ENCODE measurements at regions not wholly inside any gene's neighbourhood (a gene's known extent, or its start where the extent isn't known, plus 50 kb on each side); places are given as distances from the start of the nearest gene placed in this dataset.

DNA sequence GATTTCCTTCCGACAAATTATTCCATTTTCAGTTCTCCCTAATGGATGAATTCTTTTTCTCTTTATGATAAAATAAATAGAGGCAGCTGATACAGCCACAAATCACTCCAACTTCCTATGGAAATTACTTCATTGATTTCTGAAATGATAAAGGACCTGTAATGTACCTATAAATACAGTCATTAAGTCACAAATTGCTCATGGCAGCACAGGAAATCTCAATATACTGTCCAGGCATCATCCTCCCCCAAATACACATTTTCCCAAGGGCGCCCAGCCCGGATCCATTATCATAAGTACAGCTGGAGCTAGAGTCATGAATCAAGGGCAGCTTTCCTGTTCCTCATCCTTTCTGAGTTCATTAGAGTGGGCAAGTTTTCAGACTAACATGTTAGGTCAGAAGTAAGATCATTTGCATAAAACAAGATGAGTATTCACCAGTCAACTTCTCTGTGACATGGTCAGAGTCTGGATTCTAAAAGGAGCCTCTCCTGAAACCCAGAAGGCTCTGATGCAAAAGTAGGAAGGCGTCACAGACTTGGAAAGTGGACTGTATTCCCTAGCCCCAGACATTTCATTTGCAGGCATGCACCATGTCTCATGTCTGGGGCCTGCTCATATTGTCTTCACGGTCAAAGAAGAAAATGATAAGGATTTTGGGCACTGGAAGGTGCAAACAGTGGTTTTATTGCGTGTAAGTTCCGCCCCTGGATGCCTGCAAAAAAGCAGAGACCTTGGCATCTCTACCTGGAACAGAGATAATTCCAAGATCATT lies 383.2 kb downstream of the PLK2 start:
- Histone ChIP-seq H3K36me3 (no peaks in the 10 kb centered on the region), H3K4me1 (peaks cover 38% of the 10 kb centered on the region), H3K27me3 (no peaks in the 10 kb centered on the region), H3K9me3 (no peaks in the 10 kb centered on the region; the same call in 1 of the 2 replicates), H3K4me3 (ENCODE audit: low read depth, low read length) (peak overlapping the region; percentile 10; the same call in 1 of the 2 replicates)
- DNase-seq = peak; percentile 78
- TF ChIP-seq, protein P1, sequence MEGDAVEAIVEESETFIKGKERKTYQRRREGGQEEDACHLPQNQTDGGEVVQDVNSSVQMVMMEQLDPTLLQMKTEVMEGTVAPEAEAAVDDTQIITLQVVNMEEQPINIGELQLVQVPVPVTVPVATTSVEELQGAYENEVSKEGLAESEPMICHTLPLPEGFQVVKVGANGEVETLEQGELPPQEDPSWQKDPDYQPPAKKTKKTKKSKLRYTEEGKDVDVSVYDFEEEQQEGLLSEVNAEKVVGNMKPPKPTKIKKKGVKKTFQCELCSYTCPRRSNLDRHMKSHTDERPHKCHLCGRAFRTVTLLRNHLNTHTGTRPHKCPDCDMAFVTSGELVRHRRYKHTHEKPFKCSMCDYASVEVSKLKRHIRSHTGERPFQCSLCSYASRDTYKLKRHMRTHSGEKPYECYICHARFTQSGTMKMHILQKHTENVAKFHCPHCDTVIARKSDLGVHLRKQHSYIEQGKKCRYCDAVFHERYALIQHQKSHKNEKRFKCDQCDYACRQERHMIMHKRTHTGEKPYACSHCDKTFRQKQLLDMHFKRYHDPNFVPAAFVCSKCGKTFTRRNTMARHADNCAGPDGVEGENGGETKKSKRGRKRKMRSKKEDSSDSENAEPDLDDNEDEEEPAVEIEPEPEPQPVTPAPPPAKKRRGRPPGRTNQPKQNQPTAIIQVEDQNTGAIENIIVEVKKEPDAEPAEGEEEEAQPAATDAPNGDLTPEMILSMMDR (IDR thresholded peaks at IDR 0.05; ENCODE audit: low read depth, low read length) = no peak

DNA sequence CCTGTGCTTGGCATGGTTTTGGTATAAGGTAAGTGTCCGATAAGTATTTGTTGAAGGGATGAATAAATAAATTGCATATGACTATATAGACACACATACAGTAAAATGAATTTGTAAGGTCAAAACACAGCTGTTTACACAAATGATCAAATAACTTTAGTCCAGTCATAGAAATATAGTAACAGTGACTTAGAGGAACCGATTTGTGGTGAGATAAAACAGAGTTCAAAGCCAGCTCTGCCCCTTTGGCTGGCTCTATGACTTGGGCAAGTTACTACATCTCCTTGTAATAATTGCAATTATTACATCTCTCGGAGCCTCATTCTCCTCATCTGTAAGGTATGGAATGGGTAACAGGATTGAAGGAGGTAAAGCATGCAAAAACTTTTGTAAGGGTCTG lies 384.0 kb downstream of the PLK2 start:
- no peaks in the 10 kb centered on the region for H3K36me3 ChIP-seq
- peaks cover 32% of the 10 kb centered on the region for H3K4me1 ChIP-seq
- TF ChIP-seq, protein P1 (IDR thresholded peaks at IDR 0.05; ENCODE audit: low read depth, low read length) = no peak
- H3K27me3 ChIP-seq = no peaks in the 10 kb centered on the region
- DNase-seq = no peak
- no peak overlapping the region for H3K4me3 ChIP-seq (ENCODE audit: low read depth, low read length)
- no peaks in the 10 kb centered on the region; the same call in 1 of the 2 replicates for H3K9me3 ChIP-seq

DNA sequence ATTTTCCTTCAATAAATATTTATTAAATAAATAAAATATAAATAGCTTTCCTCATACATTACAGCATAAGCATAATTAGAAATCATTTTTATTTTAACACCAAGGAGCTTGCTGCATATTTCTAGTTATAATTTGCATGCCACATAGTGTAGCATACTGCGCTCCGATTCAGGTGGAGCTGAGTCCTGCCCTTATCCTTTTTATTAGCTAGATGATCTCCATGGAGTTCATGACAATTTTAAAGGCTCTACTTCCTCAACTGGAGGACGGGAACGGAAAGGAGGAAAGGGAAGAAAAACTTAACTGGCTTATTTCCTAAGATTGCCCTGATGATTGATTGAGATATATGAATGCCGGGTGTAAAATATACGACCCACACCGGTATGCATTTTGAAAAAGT lies 385.2 kb downstream of the PLK2 start:
- H3K36me3 ChIP-seq = no peaks in the 10 kb centered on the region
- no peak for DNase-seq
- TF ChIP-seq, protein P1 (IDR thresholded peaks at IDR 0.05; ENCODE audit: low read depth, low read length) = no peak

DNA sequence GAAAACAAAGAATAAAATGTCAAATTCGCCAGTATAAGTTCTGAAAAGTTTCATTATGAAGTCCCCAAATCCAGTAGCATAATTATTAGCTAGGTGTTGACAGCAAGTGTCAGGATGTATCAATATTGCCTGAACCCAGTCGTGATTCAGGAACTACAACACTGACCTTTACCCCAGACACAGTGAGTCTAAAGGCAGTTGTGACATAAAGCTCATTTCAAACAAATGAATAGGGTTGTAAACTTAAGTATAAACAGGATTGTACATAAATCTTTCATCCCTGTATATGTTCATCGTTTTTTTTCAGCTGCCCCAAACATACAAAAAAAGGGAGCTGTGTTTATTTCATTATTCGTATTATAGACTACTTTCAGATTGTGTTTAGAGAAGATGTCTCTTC lies 385.7 kb downstream of the PLK2 start:
- H3K4me1 ChIP-seq = peaks cover 31% of the 10 kb centered on the region

More for the DNA sequence above, 385.2 kb downstream of the PLK2 start:
- Histone ChIP-seq H3K27me3 (no peaks in the 10 kb centered on the region), H3K4me3 (ENCODE audit: low read depth, low read length) (no peak overlapping the region), H3K9me3 (no peaks in the 10 kb centered on the region; the same call in 1 of the 2 replicates), H3K4me1 (peaks cover 31% of the 10 kb centered on the region)

DNA sequence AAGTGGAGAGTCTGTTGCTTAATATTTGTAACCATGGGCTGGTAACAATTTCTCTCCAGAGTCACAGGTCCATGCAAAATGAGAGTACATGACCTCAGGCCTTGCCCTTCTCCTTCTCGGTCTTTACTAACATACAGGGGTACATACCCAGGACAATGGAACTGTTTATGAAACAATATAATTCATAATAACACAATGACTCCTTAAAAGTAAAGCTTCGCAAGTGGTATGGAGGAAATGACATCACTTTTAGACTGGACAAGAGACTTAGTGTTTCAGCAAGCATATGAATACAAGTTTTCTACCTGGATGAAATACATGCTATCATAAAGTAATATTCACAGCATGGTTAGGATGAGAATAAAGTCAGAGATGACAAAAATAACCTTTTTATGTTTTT lies 386.6 kb downstream of the PLK2 start:
- no peak overlapping the region for H3K4me3 ChIP-seq (ENCODE audit: low read depth, low read length)
- no peak for DNase-seq
- TF ChIP-seq, protein P1 (IDR thresholded peaks at IDR 0.05; ENCODE audit: low read depth, low read length) = no peak
- H3K9me3 ChIP-seq = no peaks in the 10 kb centered on the region; the same call in 1 of the 2 replicates
- H3K27me3 ChIP-seq = no peaks in the 10 kb centered on the region
- H3K4me1 ChIP-seq = peaks cover 31% of the 10 kb centered on the region
- no peaks in the 10 kb centered on the region for H3K36me3 ChIP-seq

More for the DNA sequence above, 385.7 kb downstream of the PLK2 start:
- TF ChIP-seq, protein P1 (IDR thresholded peaks at IDR 0.05; ENCODE audit: low read depth, low read length) = no peak
- Histone ChIP-seq H3K27me3 (no peaks in the 10 kb centered on the region), H3K36me3 (no peaks in the 10 kb centered on the region), H3K9me3 (no peaks in the 10 kb centered on the region; the same call in 1 of the 2 replicates), H3K4me3 (ENCODE audit: low read depth, low read length) (no peak overlapping the region)
- no peak for DNase-seq

DNA sequence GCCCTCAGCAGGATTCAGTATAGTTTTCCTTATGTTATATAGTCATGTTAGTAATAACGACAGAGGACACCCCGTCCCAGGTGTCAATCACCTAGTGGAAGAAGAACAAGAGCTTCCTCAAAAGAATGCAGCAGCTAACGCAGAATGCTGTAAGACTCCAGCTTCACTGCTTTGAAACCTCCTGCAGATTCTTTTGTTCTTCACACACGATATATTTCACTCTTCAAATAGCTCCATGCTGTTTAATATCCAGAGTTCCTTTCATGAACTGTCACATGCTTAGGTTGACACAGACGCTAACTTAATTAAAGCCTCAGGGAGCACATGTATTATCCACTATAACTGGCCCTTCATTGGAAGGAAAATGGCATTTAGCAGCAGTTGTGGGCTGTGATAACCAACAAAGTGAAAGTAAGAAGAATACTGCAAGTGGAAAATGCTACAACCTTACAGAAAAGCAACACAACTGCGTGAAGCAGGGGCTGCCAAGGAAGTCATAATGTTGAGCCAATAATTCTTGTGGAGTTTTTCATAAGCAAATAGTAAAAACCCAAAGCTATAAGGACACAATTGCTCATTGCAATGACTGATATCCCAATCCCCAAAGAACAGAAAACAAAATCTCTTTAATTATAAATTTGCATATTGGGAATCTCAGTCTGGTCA lies 387.5 kb downstream of the PLK2 start:
- H3K4me1 ChIP-seq = peaks cover 23% of the 10 kb centered on the region
- no peak for DNase-seq
- no peaks in the 10 kb centered on the region for H3K27me3 ChIP-seq
- no peak overlapping the region for H3K4me3 ChIP-seq (ENCODE audit: low read depth, low read length)
- TF ChIP-seq, protein P1 (IDR thresholded peaks at IDR 0.05; ENCODE audit: low read depth, low read length) = no peak
- H3K36me3 ChIP-seq = no peaks in the 10 kb centered on the region
- H3K9me3 ChIP-seq = no peaks in the 10 kb centered on the region; the same call in 1 of the 2 replicates
